RWPE1 (cell line): ENCODE measurements at regions not wholly inside any gene's neighbourhood (a gene's known extent, or its start where the extent isn't known, plus 50 kb on each side); places are given as distances from the start of the nearest gene placed in this dataset.
A peak's percentile ranks its signal among the peaks of the same experiment; 100 is the strongest.

Experiments used
- CTCF ChIA-PET: fragments of 350-600 bp; sonication (Branson Sonifier 250); formaldehyde crosslinking; extraction: SDS; loops from one replicate; lab custom pipeline; 2021; lab: Yijun Ruan, JAX
- POLR2A ChIA-PET: fragments of 400-600 bp; formaldehyde crosslinking; extraction: SDS; loops from one replicate; lab custom pipeline; 2020; ENCODE audit warnings: antibody characterized with exemption; ENCODE audit not compliant: low non-redundant PET; lab: Yijun Ruan, JAX
- DNase-seq: peaks from one replicate; pipeline ENCODE4 v3.0.0; 2012; ENCODE audit warnings: low spot score
- H3K27ac ChIP-seq: fragments of 450-650 bp; 2 replicates; pipeline ENCODE4 v1.5.1; 2017
- TF ChIP-seq, protein P1 (sequence below): fragments of 450-650 bp; conservative IDR thresholded peaks from 2 replicates; pipeline ENCODE4 v1.5.1; 2017; ENCODE audit warnings: low read depth, mild to moderate bottlenecking

DNA sequence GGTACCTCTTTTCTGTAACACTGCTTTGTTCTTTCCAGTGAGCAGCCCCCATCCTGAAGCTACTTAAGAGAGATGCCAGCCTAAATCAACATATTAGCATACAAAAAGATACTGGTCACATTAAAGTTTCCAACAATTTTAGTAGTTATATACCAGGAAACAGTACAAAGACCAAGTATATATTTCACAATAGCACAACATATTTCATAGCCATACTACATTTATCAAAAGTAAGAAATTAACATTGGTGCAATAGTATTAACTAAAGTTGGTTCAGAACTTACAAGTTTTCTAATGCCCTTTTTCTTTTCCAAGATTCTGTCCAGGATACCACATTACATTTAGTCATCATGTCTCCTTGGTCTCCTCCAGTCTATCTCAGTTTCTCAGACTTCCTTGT is 641.0 kb upstream of the GJE1 start:
- TF ChIP-seq, protein P1, sequence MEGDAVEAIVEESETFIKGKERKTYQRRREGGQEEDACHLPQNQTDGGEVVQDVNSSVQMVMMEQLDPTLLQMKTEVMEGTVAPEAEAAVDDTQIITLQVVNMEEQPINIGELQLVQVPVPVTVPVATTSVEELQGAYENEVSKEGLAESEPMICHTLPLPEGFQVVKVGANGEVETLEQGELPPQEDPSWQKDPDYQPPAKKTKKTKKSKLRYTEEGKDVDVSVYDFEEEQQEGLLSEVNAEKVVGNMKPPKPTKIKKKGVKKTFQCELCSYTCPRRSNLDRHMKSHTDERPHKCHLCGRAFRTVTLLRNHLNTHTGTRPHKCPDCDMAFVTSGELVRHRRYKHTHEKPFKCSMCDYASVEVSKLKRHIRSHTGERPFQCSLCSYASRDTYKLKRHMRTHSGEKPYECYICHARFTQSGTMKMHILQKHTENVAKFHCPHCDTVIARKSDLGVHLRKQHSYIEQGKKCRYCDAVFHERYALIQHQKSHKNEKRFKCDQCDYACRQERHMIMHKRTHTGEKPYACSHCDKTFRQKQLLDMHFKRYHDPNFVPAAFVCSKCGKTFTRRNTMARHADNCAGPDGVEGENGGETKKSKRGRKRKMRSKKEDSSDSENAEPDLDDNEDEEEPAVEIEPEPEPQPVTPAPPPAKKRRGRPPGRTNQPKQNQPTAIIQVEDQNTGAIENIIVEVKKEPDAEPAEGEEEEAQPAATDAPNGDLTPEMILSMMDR = no peak
- no peak overlapping the region for H3K27ac ChIP-seq
- ChIA-PET POLR2A (no interaction called here), CTCF (no interaction called here)
- no peak for DNase-seq

DNA sequence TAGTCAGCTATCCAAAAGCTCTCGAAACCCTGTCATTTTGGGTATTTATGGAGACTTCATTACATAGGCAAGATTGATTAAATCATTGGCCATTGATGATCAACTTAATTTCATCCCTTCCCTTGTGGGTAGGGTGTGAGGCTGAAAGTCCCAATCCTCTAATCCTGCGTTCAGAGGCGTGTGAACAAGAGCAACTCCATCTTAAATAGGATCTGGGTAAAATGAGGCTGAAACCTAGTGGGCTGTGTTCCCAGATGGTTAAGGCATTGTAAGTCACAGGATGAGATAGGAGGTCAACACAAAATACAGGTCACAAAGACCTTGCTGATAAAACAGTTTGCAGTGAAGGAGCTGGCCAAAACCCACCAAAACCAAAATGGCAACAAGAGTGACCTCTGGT is 641.7 kb upstream of the GJE1 start:
- TF ChIP-seq, protein P1 = no peak
- ChIA-PET CTCF (no interaction called here), POLR2A (no interaction called here)
- no peak overlapping the region for H3K27ac ChIP-seq
- no peak for DNase-seq

GRCh38 chr6:141488488-141488887 is 644.2 kb upstream of the GJE1 start:
- H3K27ac ChIP-seq = no peak overlapping the region
- ChIA-PET POLR2A (interaction anchor here (0.6 kb wide), 1 partner anchor 525 kb away, joined by 3 read pairs; no protein-coding TSS in a partner anchor), CTCF (no interaction called here)
- TF ChIP-seq, protein P1 = no peak
- no peak for DNase-seq

DNA sequence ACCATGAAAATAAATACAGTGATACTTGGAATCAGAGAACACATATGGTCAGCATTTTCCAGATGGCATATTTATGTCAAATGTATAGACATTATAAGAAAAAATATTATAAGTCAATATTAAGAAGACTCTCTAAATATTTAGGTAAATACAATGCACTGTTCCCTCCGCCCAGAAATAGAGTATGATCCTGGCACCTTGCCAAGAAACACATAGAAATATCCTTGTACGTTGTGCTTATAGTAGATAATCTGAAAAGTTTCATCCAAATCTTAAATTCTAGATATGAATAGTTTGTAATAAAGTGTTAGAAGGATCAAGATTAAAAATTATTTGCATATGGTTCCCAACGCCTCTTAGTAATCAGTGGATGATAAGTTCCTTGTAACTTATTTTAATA is 645.8 kb upstream of the GJE1 start:
- ChIA-PET CTCF (interaction anchor here (0.6 kb wide), 1 partner anchor 133 kb away, joined by 3 read pairs; no protein-coding TSS in a partner anchor), POLR2A (no interaction called here)
- no peak for DNase-seq
- TF ChIP-seq, protein P1 = no peak
- H3K27ac ChIP-seq = no peak overlapping the region

DNA sequence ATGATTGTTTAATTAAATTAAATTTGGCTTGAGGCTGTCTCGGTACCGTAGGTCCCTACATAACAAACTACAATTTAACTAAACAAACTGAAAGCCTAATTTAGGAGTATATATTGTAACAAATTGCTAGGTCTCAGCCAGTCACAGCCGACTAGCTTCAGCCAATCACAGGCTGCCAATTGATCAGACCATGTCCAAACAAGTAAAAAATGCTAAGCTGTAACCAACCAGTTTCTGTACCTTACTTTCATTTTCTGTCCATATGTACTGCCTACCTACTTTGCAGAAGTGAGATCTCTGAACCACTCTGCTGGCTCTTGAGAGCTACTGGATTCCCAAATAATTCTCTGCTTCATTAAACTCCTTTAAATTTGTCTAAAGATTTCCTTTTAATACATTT is 648.0 kb upstream of the GJE1 start:
- ChIA-PET POLR2A (no interaction called here), CTCF (interaction anchor here (1.2 kb wide), 1 partner anchor 11 kb away, joined by 6 read pairs; no protein-coding TSS in a partner anchor)
- DNase-seq = no peak
- TF ChIP-seq, protein P1 = no peak
- no peak overlapping the region for H3K27ac ChIP-seq

- POLR2A ChIA-PET = no interaction called here
- TF ChIP-seq, protein P1 = no peak
- DNase-seq = peak; percentile 22
- CTCF ChIA-PET = no interaction called here
- H3K27ac ChIP-seq = no peak overlapping the region
Measured at GRCh38 chr6:141483598-141484061, 649.1 kb upstream of the GJE1 start.
